Glutamatergic neuron (in vitro differentiated cells): ENCODE measurements at regions not wholly inside any gene's neighbourhood (a gene's known extent, or its start where the extent isn't known, plus 50 kb on each side); places are given as distances from the start of the nearest gene placed in this dataset.

Experiments used
- DNase-seq: peaks from one replicate; pipeline ENCODE4 v3.0.0; 2022
- H3K27ac Mint-ChIP-seq: one replicate; pipeline ENCODE4 v1.8.0; 2020; ENCODE audit warnings: mild to moderate bottlenecking, mixed read lengths, inconsistent platforms; ENCODE audit not compliant: unreplicated experiment
- H3K27me3 Mint-ChIP-seq: one replicate; pipeline ENCODE4 v1.8.0; 2020; ENCODE audit warnings: mild to moderate bottlenecking, moderate library complexity, mixed read lengths, inconsistent platforms; ENCODE audit not compliant: unreplicated experiment
- H3K36me3 Mint-ChIP-seq: one replicate; pipeline ENCODE4 v1.8.0; 2020; ENCODE audit warnings: mild to moderate bottlenecking, mixed read lengths, inconsistent platforms; ENCODE audit not compliant: unreplicated experiment
- H3K4me1 Mint-ChIP-seq: one replicate; pipeline ENCODE4 v1.8.0; 2020; ENCODE audit warnings: mild to moderate bottlenecking, low read depth, mixed read lengths, inconsistent platforms; ENCODE audit not compliant: unreplicated experiment
- H3K4me3 Mint-ChIP-seq: one replicate; pipeline ENCODE4 v1.8.0; 2020; ENCODE audit warnings: mild to moderate bottlenecking, mixed read lengths, inconsistent platforms; ENCODE audit not compliant: unreplicated experiment
- H3K9me3 Mint-ChIP-seq: one replicate; pipeline ENCODE4 v1.8.0; 2020; ENCODE audit warnings: mild to moderate bottlenecking, moderate library complexity, mixed read lengths, inconsistent platforms; ENCODE audit not compliant: unreplicated experiment
- TF ChIP-seq, protein P1 (sequence below): fragments of 200-600 bp; sonication (generic); IDR thresholded peaks from one replicate; pipeline ENCODE4 v1.5.0; 2021; ENCODE audit not compliant: partially characterized antibody, unreplicated experiment

DNA sequence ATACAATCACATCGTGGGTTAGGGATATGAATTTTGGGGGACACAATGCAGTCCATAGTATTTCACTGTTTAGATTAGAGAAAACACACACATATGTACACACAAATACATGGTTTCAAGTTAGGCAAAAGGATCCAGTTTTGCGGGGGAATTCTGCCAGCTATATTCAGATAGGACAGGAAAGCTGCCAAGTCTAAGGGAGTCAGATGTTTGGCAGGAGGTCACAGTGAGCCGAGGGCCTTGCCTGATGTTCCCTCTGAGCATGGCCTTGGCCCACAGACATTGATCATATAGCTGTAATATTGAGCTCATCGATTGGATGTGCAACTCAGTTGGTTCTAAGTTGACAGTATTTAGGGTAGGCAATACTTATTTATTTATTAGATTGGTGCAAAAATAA is 122.8 kb downstream of the ADRA2A start:
- H3K4me1 Mint-ChIP-seq = no peaks in the 10 kb centered on the region
- no peaks in the 10 kb centered on the region for H3K27me3 Mint-ChIP-seq
- no peaks in the 10 kb centered on the region for H3K9me3 Mint-ChIP-seq
- TF ChIP-seq, protein P1, sequence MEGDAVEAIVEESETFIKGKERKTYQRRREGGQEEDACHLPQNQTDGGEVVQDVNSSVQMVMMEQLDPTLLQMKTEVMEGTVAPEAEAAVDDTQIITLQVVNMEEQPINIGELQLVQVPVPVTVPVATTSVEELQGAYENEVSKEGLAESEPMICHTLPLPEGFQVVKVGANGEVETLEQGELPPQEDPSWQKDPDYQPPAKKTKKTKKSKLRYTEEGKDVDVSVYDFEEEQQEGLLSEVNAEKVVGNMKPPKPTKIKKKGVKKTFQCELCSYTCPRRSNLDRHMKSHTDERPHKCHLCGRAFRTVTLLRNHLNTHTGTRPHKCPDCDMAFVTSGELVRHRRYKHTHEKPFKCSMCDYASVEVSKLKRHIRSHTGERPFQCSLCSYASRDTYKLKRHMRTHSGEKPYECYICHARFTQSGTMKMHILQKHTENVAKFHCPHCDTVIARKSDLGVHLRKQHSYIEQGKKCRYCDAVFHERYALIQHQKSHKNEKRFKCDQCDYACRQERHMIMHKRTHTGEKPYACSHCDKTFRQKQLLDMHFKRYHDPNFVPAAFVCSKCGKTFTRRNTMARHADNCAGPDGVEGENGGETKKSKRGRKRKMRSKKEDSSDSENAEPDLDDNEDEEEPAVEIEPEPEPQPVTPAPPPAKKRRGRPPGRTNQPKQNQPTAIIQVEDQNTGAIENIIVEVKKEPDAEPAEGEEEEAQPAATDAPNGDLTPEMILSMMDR = no peak
- H3K27ac Mint-ChIP-seq = no peak overlapping the region
- no peak for DNase-seq
- no peak overlapping the region for H3K4me3 Mint-ChIP-seq
- H3K36me3 Mint-ChIP-seq = no peaks in the 10 kb centered on the region

DNA sequence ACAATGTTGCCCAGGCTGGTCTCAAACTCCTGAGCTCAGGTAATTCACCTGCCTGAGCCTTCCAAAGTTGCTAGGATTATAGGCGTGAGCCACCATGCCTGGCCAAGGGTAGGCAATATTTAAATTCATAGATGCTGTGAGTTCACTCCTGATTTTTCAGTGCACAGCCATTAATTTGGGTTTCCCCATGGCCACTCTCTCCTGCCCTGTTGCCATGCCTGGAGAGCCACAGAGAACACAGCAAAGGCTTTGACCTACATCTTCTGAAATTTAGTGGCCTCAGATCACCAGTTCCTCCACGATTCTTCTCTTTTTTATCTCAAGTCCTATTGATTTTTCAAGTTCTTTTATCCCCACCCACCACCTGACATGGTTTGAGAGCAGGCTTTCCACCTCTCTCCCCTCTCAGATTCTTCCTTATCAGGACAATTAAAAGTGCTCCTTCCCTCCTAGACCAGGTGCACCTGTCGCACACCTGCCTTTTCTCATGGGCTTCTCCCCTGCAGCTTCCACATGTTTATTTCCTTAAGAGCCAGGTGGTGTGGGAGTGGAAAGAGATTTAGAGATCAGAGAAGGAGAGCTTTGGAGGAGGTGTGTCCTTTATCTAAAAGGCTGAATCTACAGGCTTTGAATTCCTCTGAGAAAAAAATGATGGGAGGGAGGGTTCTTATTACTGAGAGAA is 123.8 kb downstream of the ADRA2A start:
- Mint-ChIP-seq H3K4me3 (no peak overlapping the region), H3K36me3 (no peaks in the 10 kb centered on the region), H3K4me1 (no peaks in the 10 kb centered on the region), H3K27ac (no peak overlapping the region), H3K9me3 (no peaks in the 10 kb centered on the region), H3K27me3 (no peaks in the 10 kb centered on the region)
- TF ChIP-seq, protein P1 = no peak
- no peak for DNase-seq

DNA sequence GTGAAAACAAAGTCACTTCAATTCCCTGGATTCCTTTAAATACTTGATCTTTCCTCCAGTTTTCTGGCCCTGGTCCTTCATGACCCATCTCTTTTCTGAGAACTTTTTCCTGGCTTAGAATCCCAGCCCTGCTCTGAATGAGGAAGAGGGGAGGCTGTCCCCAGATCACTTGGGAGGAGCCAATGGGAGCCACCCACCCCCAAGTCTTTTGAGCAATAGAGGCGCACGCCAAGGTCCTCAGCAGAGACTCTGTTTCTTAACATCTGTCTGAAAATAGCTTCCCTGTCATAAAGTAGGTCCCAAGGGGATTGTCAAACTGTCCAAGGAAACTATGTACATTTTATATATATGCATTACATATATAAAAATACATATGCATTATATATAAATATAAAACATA is 126.8 kb downstream of the ADRA2A start:
- no peak for DNase-seq
- H3K27ac Mint-ChIP-seq = no peak overlapping the region
- no peak overlapping the region for H3K4me3 Mint-ChIP-seq
- no peaks in the 10 kb centered on the region for H3K36me3 Mint-ChIP-seq
- H3K4me1 Mint-ChIP-seq = no peaks in the 10 kb centered on the region
- no peaks in the 10 kb centered on the region for H3K9me3 Mint-ChIP-seq
- peaks cover 4% of the 10 kb centered on the region for H3K27me3 Mint-ChIP-seq
- TF ChIP-seq, protein P1 = no peak

DNA sequence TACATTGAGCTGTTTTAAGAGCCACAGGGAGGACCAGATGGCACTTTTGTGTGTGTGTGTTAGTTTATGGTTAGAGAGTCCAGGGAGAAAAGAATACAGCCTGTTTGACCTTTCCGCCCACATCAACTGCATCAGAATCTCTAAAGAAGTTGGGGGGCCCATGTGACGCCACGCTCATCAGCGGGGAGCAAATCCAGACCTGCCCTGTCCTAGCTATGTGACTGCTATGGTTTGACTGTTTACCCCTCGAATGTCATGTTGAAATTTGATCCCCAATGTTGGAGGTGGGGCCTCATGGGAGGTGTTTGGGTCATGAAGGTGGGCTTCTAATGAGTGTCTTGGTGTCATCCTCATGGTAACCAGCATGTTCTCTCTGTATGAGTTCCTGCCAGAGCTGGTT is 128.0 kb downstream of the ADRA2A start:
- no peak for DNase-seq
- no peak overlapping the region for H3K27ac Mint-ChIP-seq
- TF ChIP-seq, protein P1 = no peak
- H3K4me1 Mint-ChIP-seq = no peaks in the 10 kb centered on the region
- H3K9me3 Mint-ChIP-seq = no peaks in the 10 kb centered on the region
- peaks cover 4% of the 10 kb centered on the region for H3K27me3 Mint-ChIP-seq
- H3K4me3 Mint-ChIP-seq = no peak overlapping the region
- no peaks in the 10 kb centered on the region for H3K36me3 Mint-ChIP-seq

DNA sequence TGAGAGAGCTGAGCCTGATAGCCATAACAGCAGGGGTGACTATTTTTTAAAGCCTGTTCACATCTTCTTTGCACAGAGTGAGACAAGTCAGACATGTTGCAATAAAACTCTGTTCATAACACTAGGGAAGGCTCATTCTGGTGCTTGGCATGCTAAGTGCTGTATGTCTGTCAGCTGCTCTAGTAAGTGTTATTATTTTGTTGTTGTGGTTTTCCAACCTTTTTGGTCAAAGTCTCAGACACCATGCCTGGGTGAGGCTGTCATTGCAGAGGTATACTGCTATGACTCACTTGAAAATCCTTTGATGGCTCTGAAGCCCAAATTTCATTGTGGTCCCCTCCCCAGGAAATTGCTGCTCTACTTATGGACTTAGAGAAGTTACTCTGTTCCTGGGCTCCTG is 129.7 kb downstream of the ADRA2A start:
- TF ChIP-seq, protein P1 = no peak
- no peaks in the 10 kb centered on the region for H3K36me3 Mint-ChIP-seq
- peaks cover 4% of the 10 kb centered on the region for H3K27me3 Mint-ChIP-seq
- no peaks in the 10 kb centered on the region for H3K4me1 Mint-ChIP-seq
- no peaks in the 10 kb centered on the region for H3K9me3 Mint-ChIP-seq
- no peak overlapping the region for H3K27ac Mint-ChIP-seq
- DNase-seq = no peak
- no peak overlapping the region for H3K4me3 Mint-ChIP-seq
